Mesenchymal stem cell (in vitro differentiated cells and primary cell): ENCODE measurements at regions not wholly inside any gene's neighbourhood (a gene's known extent, or its start where the extent isn't known, plus 50 kb on each side); places are given as distances from the start of the nearest gene placed in this dataset.

ENCODE experiments used
- DNase-seq: peaks from one replicate; pipeline ENCODE4 v3.0.0-alpha.2; 2013
- H2AFZ ChIP-seq: one replicate; pipeline ENCODE4 v1.6.1; 2013; ENCODE audit warnings: low read depth, mild to moderate bottlenecking, control low read depth, inconsistent platforms, low read length, moderate library complexity
- H2AK5ac ChIP-seq: 2 replicates; pipeline ENCODE4 v1.6.1; 2013; ENCODE audit warnings: low read length, moderate library complexity, mild to moderate bottlenecking, inconsistent platforms; ENCODE audit not compliant: severe bottlenecking
- H2BK120ac ChIP-seq: one replicate; pipeline ENCODE4 v1.6.1; 2013; ENCODE audit warnings: low read depth, mild to moderate bottlenecking, inconsistent platforms, low read length, moderate library complexity
- H2BK12ac ChIP-seq, 2 experiments: one replicate each; pipeline ENCODE4 v1.6.1; 2013; ENCODE audit warnings: inconsistent platforms in 2 of 2, low read length in 2 of 2, mild to moderate bottlenecking in 2 of 2, moderate library complexity in 2 of 2, control low read depth in 1 of 2
- H2BK15ac ChIP-seq: one replicate; pipeline ENCODE4 v1.6.1; 2013; ENCODE audit warnings: mild to moderate bottlenecking, low read depth, inconsistent platforms; ENCODE audit not compliant: poor library complexity, severe bottlenecking
- H2BK5ac ChIP-seq: 2 replicates; pipeline ENCODE4 v1.6.1; 2013; ENCODE audit warnings: low read depth, mild to moderate bottlenecking, low read length, control low read depth, inconsistent platforms; ENCODE audit not compliant: poor library complexity, severe bottlenecking
- H3K14ac ChIP-seq, 2 experiments: one replicate each; pipeline ENCODE4 v1.6.1; 2013; ENCODE audit warnings: inconsistent platforms in 2 of 2, low read length in 2 of 2, control low read depth in 1 of 2, mild to moderate bottlenecking in 1 of 2, moderate library complexity in 1 of 2
- H3K18ac ChIP-seq, 2 experiments: one replicate each; pipeline ENCODE4 v1.6.1; 2013; ENCODE audit warnings: inconsistent platforms in 2 of 2, low read length in 2 of 2, control low read depth in 1 of 2, low read depth in 1 of 2, mild to moderate bottlenecking in 1 of 2
- H3K23ac ChIP-seq, 2 experiments: one replicate each; pipeline ENCODE4 v1.6.1; 2013; ENCODE audit warnings: inconsistent platforms in 2 of 2, low read length in 2 of 2, mild to moderate bottlenecking in 2 of 2, moderate library complexity in 2 of 2, control low read depth in 1 of 2
- H3K27ac ChIP-seq: 2 replicates; pipeline ENCODE4 v1.5.1; 2013; ENCODE audit warnings: mild to moderate bottlenecking, moderate library complexity, low read length, control low read depth, inconsistent platforms; ENCODE audit not compliant: poor library complexity, severe bottlenecking
- H3K27me3 ChIP-seq, 2 experiments: 2 replicates each; pipeline versions ENCODE4 v1.6.1 to v1.7.0; 2013; ENCODE audit warnings: low read length in 2 of 2, mild to moderate bottlenecking in 2 of 2, moderate library complexity in 2 of 2, control low read depth in 1 of 2, inconsistent platforms in 1 of 2; ENCODE audit not compliant: control insufficient read depth in 1 of 2, insufficient read depth in 1 of 2
- H3K36me3 ChIP-seq, 2 experiments: 2 replicates each; pipeline versions ENCODE4 v1.6.1 to v1.7.0; 2013; ENCODE audit warnings: low read length in 2 of 2, control low read depth in 1 of 2, inconsistent platforms in 1 of 2, low read depth in 1 of 2, mild to moderate bottlenecking in 1 of 2; ENCODE audit not compliant: insufficient read depth in 2 of 2, control insufficient read depth in 1 of 2
- H3K4ac ChIP-seq, 2 experiments: one replicate each; pipeline ENCODE4 v1.6.1; 2013; ENCODE audit warnings: inconsistent platforms in 2 of 2, low read length in 2 of 2, mild to moderate bottlenecking in 2 of 2, moderate library complexity in 2 of 2, control low read depth in 1 of 2, low read depth in 1 of 2
- H3K4me1 ChIP-seq: 2 replicates; pipeline ENCODE4 v1.6.1; 2013; ENCODE audit warnings: low read depth, low read length, control low read depth; ENCODE audit not compliant: control insufficient read depth, insufficient read depth
- H3K4me2 ChIP-seq: 2 replicates; pipeline ENCODE4 v1.6.1; 2013; ENCODE audit warnings: low read length, mild to moderate bottlenecking, inconsistent platforms; ENCODE audit not compliant: poor library complexity, severe bottlenecking
- H3K4me3 ChIP-seq, 2 experiments: 2 replicates each; pipeline versions ENCODE4 v1.5.1 to v1.7.0; 2013; ENCODE audit warnings: low read length in 2 of 2, mild to moderate bottlenecking in 2 of 2, control low read depth in 1 of 2, low read depth in 1 of 2; ENCODE audit not compliant: insufficient read depth in 1 of 2
- H3K79me1 ChIP-seq: replicated peaks from 2 replicates; pipeline ENCODE4 v1.6.1; 2013; ENCODE audit warnings: mild to moderate bottlenecking, control low read depth, low read length, inconsistent platforms; ENCODE audit not compliant: poor library complexity, severe bottlenecking
- H3K9ac ChIP-seq: 2 replicates; pipeline ENCODE4 v1.7.0; 2013; ENCODE audit warnings: mild to moderate bottlenecking, low read length, moderate library complexity
- H3K9me3 ChIP-seq: 2 replicates; pipeline ENCODE4 v1.7.0; 2013; ENCODE audit warnings: mild to moderate bottlenecking, low read length; ENCODE audit not compliant: control insufficient read depth
- H4K8ac ChIP-seq: one replicate; pipeline ENCODE4 v1.6.1; 2013; ENCODE audit warnings: inconsistent platforms, mild to moderate bottlenecking, low read length, moderate library complexity
- H4K91ac ChIP-seq: one replicate; pipeline ENCODE4 v1.6.1; 2013; ENCODE audit warnings: mild to moderate bottlenecking, low read length, inconsistent platforms
- WGBS: methylation state at CpG from one replicate; pipeline ENCODE4 v1.1.7; 2013; ENCODE audit warnings: mixed read lengths; 5-methylcytosine and 5-hydroxymethylcytosine counted together

- H2BK12ac ChIP-seq: no peak overlapping the region
- no peak overlapping the region for H3K27ac ChIP-seq
- no peaks in the 10 kb centered on the region for H3K27me3 ChIP-seq
- H3K23ac ChIP-seq: no peak overlapping the region
- H3K79me1 ChIP-seq: no peaks in the 10 kb centered on the region
- no peak overlapping the region for H4K8ac ChIP-seq
- H3K4me3 ChIP-seq: no peak overlapping the region
- H3K9me3 ChIP-seq: peaks cover 22% of the 10 kb centered on the region
- H4K91ac ChIP-seq: no peak overlapping the region
- H3K4ac ChIP-seq: no peak overlapping the region
- no peak overlapping the region for H2BK120ac ChIP-seq
- H3K4me1 ChIP-seq: no peaks in the 10 kb centered on the region
- no peak overlapping the region for H3K4me2 ChIP-seq
- H2BK5ac ChIP-seq: no peak overlapping the region
- no peak for DNase-seq
- H3K36me3 ChIP-seq: no peaks in the 10 kb centered on the region
- WGBS: 83% methylated on average over 1 of the region's 2 CpGs
- H2BK15ac ChIP-seq: no peak overlapping the region
- no peak overlapping the region for H2AK5ac ChIP-seq
- H2AFZ ChIP-seq: no peak overlapping the region
- H3K9ac ChIP-seq: no peak overlapping the region
- H3K14ac ChIP-seq: no peak overlapping the region
- no peak overlapping the region for H3K18ac ChIP-seq
These were observed 373.1 kb downstream of the TBX15 start for GRCh38 chr1:118615066-118615465.

GRCh38 chr1:118589238-118589846 lies 398.8 kb downstream of the TBX15 start:
- H3K4me2 ChIP-seq: no peak overlapping the region
- no peak overlapping the region for H2BK15ac ChIP-seq
- H3K36me3 ChIP-seq: no peaks in the 10 kb centered on the region
- no peak overlapping the region for H2BK12ac ChIP-seq
- no peaks in the 10 kb centered on the region for H3K9me3 ChIP-seq
- H4K8ac ChIP-seq: no peak overlapping the region
- 47% methylated on average over 3 of the region's 5 CpGs for WGBS
- H2BK120ac ChIP-seq: no peak overlapping the region
- no peak overlapping the region for H3K14ac ChIP-seq
- H2BK5ac ChIP-seq: no peak overlapping the region
- H3K27me3 ChIP-seq: peaks cover 0 to 5% of the 10 kb centered on the region in 2 experiments
- no peak overlapping the region for H2AFZ ChIP-seq
- H3K9ac ChIP-seq: no peak overlapping the region
- H3K18ac ChIP-seq: no peak overlapping the region
- no peak overlapping the region for H3K4me3 ChIP-seq
- no peak overlapping the region for H3K23ac ChIP-seq
- no peaks in the 10 kb centered on the region for H3K4me1 ChIP-seq
- H2AK5ac ChIP-seq: no peak overlapping the region
- H3K79me1 ChIP-seq: no peaks in the 10 kb centered on the region
- H3K4ac ChIP-seq: no peak overlapping the region
- DNase-seq: no peak
- no peak overlapping the region for H3K27ac ChIP-seq
- no peak overlapping the region for H4K91ac ChIP-seq

GRCh38 chr1:118588566-118588965 lies 399.6 kb downstream of the TBX15 start:
- Histone ChIP-seq H3K27ac (no peak overlapping the region), H3K9ac (no peak overlapping the region), H3K4me2 (no peak overlapping the region), H2BK12ac (no peak overlapping the region), H3K27me3 (peaks cover 0 to 5% of the 10 kb centered on the region in 2 experiments), H4K91ac (no peak overlapping the region), H3K14ac (no peak overlapping the region), H2AK5ac (no peak overlapping the region), H4K8ac (no peak overlapping the region), H3K18ac (no peak overlapping the region), H3K4ac (no peak overlapping the region), H3K4me1 (no peaks in the 10 kb centered on the region), H2BK15ac (no peak overlapping the region), H3K4me3 (no peak overlapping the region), H3K9me3 (no peaks in the 10 kb centered on the region), H2AFZ (no peak overlapping the region), H3K23ac (no peak overlapping the region), H3K79me1 (no peaks in the 10 kb centered on the region), H2BK120ac (no peak overlapping the region), H2BK5ac (no peak overlapping the region), H3K36me3 (no peaks in the 10 kb centered on the region)
- DNase-seq: no peak

- no peak overlapping the region for H3K4me2 ChIP-seq
- H3K27ac ChIP-seq: no peak overlapping the region
- H3K23ac ChIP-seq: no peak overlapping the region
- H3K9me3 ChIP-seq: peaks cover 22% of the 10 kb centered on the region
- H2BK120ac ChIP-seq: no peak overlapping the region
- H3K18ac ChIP-seq: no peak overlapping the region
- no peak overlapping the region for H2BK15ac ChIP-seq
- no peak overlapping the region for H4K91ac ChIP-seq
- H3K4me1 ChIP-seq: no peaks in the 10 kb centered on the region
- no peaks in the 10 kb centered on the region for H3K27me3 ChIP-seq
- H4K8ac ChIP-seq: no peak overlapping the region
- no peaks in the 10 kb centered on the region for H3K36me3 ChIP-seq
- DNase-seq: no peak
- no peak overlapping the region for H3K9ac ChIP-seq
- no peak overlapping the region for H3K4me3 ChIP-seq
- no peaks in the 10 kb centered on the region for H3K79me1 ChIP-seq
- no peak overlapping the region for H2AK5ac ChIP-seq
- no peak overlapping the region for H2BK5ac ChIP-seq
- H3K4ac ChIP-seq: no peak overlapping the region
- no peak overlapping the region for H2AFZ ChIP-seq
- no peak overlapping the region for H3K14ac ChIP-seq
- no peak overlapping the region for H2BK12ac ChIP-seq
These were observed 393.2 kb upstream of the SPAG17 start for GRCh38 chr1:118578276-118578675.
